GM18502 (cell line): ENCODE measurements at regions not wholly inside any gene's neighbourhood (a gene's known extent, or its start where the extent isn't known, plus 50 kb on each side); places are given as distances from the start of the nearest gene placed in this dataset.
"Not testable (repeated sequence)": the region's sequence is repeated elsewhere in the genome, so short reads cannot be mapped to it uniquely, and the experiment has no call there.

ENCODE experiments used
- ATAC-seq: cut with Tn5 transposase; IDR thresholded peaks from one replicate; pipeline ENCODE4 v1.9.1; 2021; ENCODE audit warnings: mild to moderate bottlenecking; ENCODE audit not compliant: unreplicated experiment, poor library complexity

GRCh38 chr3:19825193-19825592 is 108.8 kb downstream of the EFHB start:
- no peak for ATAC-seq

- ATAC-seq: no peak
Observed at GRCh38 chr3:19822805-19823204, 111.2 kb downstream of the EFHB start.

GRCh38 chr3:19816631-19817030 is 117.4 kb downstream of the EFHB start:
- no peak for ATAC-seq

- ATAC-seq: no peak
Observed at GRCh38 chr3:19815805-19816204, 118.2 kb downstream of the EFHB start.

GRCh38 chr3:19813743-19814142 is 120.3 kb downstream of the EFHB start:
- not testable (repeated sequence) for ATAC-seq

- ATAC-seq: no peak
Observed at GRCh38 chr3:19811689-19812088, 122.3 kb downstream of the EFHB start.

GRCh38 chr3:19808834-19809233 is 125.2 kb downstream of the EFHB start:
- no peak for ATAC-seq

- no peak for ATAC-seq
Observed at GRCh38 chr3:19799887-19800286, 134.1 kb downstream of the EFHB start.

GRCh38 chr3:19799115-19799514 is 134.9 kb downstream of the EFHB start:
- ATAC-seq: no peak

GRCh38 chr3:19798324-19798723 is 135.7 kb downstream of the EFHB start:
- ATAC-seq: no peak

GRCh38 chr3:19792388-19792787 is 141.6 kb downstream of the EFHB start:
- ATAC-seq: no peak

GRCh38 chr3:19775765-19776164 is 158.3 kb downstream of the EFHB start:
- ATAC-seq: no peak

- ATAC-seq: peak; percentile 66
Observed at GRCh38 chr3:19769694-19770093, 164.3 kb downstream of the EFHB start.

- no peak for ATAC-seq
Observed at GRCh38 chr3:19765954-19766353, 168.1 kb downstream of the EFHB start.

GRCh38 chr3:19757773-19758172 is 176.2 kb downstream of the EFHB start:
- ATAC-seq: no peak

GRCh38 chr3:19749448-19750017 is 184.5 kb downstream of the EFHB start:
- no peak for ATAC-seq

- no peak for ATAC-seq
Observed at GRCh38 chr3:19748782-19749447, 185.1 kb downstream of the EFHB start.

GRCh38 chr3:19744047-19744446 is 190.0 kb downstream of the EFHB start:
- ATAC-seq: no peak

GRCh38 chr3:19742935-19743334 is 191.1 kb downstream of the EFHB start:
- no peak for ATAC-seq

GRCh38 chr3:19739504-19739903 is 194.5 kb downstream of the EFHB start:
- ATAC-seq: no peak

- no peak for ATAC-seq
Observed at GRCh38 chr3:19738846-19739245, 195.2 kb downstream of the EFHB start.

GRCh38 chr3:19735111-19735510 is 198.9 kb downstream of the EFHB start:
- no peak for ATAC-seq
